ENCODE measurements at regions not wholly inside any gene's neighbourhood (a gene's known extent, or its start where the extent isn't known, plus 50 kb on each side); places are given as distances from the start of the nearest gene placed in this dataset.

GRCh38 chr14:71362282-71362681 lies 455.0 kb downstream of the PCNX1 start:
- DNase-seq (ENCODE audit: low spot score) = no peak

- no peak for DNase-seq (ENCODE audit: low spot score)
These were observed 455.8 kb downstream of the PCNX1 start for GRCh38 chr14:71362920-71363584.

- no peak for DNase-seq (ENCODE audit: low spot score)
These were observed 457.0 kb downstream of the PCNX1 start for GRCh38 chr14:71363946-71364925.

- no peak for DNase-seq (ENCODE audit: low spot score)
These were observed 458.1 kb downstream of the PCNX1 start for GRCh38 chr14:71365361-71365760.

GRCh38 chr14:71366861-71367260 lies 459.6 kb downstream of the PCNX1 start:
- no peak for DNase-seq (ENCODE audit: low spot score)

GRCh38 chr14:71371711-71372396 lies 464.6 kb downstream of the PCNX1 start:
- DNase-seq (ENCODE audit: low spot score) = peak; percentile 57

- peak; percentile 52 for DNase-seq (ENCODE audit: low spot score)
These were observed 465.2 kb downstream of the PCNX1 start for GRCh38 chr14:71372411-71372838.

GRCh38 chr14:71373773-71374172 lies 466.5 kb downstream of the PCNX1 start:
- no peak for DNase-seq (ENCODE audit: low spot score)

GRCh38 chr14:71374989-71375388 lies 467.7 kb downstream of the PCNX1 start:
- DNase-seq (ENCODE audit: low spot score) = no peak

GRCh38 chr14:71377099-71377498 lies 469.8 kb downstream of the PCNX1 start:
- no peak for DNase-seq (ENCODE audit: low spot score)

GRCh38 chr14:71380271-71380670 lies 473.0 kb downstream of the PCNX1 start:
- DNase-seq (ENCODE audit: low spot score) = peak; percentile 24

- no peak for DNase-seq (ENCODE audit: low spot score)
These were observed 474.6 kb downstream of the PCNX1 start for GRCh38 chr14:71381814-71382213.

GRCh38 chr14:71382315-71382714 lies 475.1 kb downstream of the PCNX1 start:
- no peak for DNase-seq (ENCODE audit: low spot score)

GRCh38 chr14:71383510-71383909 lies 476.3 kb downstream of the PCNX1 start:
- no peak for DNase-seq (ENCODE audit: low spot score)

- no peak for DNase-seq (ENCODE audit: low spot score)
These were observed 477.0 kb downstream of the PCNX1 start for GRCh38 chr14:71384007-71384845.

GRCh38 chr14:71387753-71388152 lies 480.5 kb downstream of the PCNX1 start:
- DNase-seq (ENCODE audit: low spot score) = no peak

- DNase-seq (ENCODE audit: low spot score) = no peak
These were observed 481.1 kb downstream of the PCNX1 start for GRCh38 chr14:71388336-71388735.

GRCh38 chr14:71388862-71389261 lies 481.6 kb downstream of the PCNX1 start:
- no peak for DNase-seq (ENCODE audit: low spot score)

- no peak for DNase-seq (ENCODE audit: low spot score)
These were observed 487.1 kb downstream of the PCNX1 start for GRCh38 chr14:71394386-71394785.

GRCh38 chr14:71395151-71395604 lies 487.9 kb downstream of the PCNX1 start:
- DNase-seq (ENCODE audit: low spot score) = no peak

GRCh38 chr14:71395636-71396035 lies 488.4 kb downstream of the PCNX1 start:
- no peak for DNase-seq (ENCODE audit: low spot score)

Measured in AG08396 (cell line).